Liver (tissue), 8 donors: ENCODE measurements at regions not wholly inside any gene's neighbourhood (a gene's known extent, or its start where the extent isn't known, plus 50 kb on each side); places are given as distances from the start of the nearest gene placed in this dataset.

Source experiments
- DNase-seq: peaks from one replicate; pipeline ENCODE4 v3.0.0-alpha.2; 2017; ENCODE audit warnings: low spot score
- H3K27ac ChIP-seq, 2 donors: one replicate each; pipeline ENCODE4 v1.7.0; 2013; ENCODE audit warnings: inconsistent platforms in 2 of 2, low read length in 2 of 2, control low read depth in 1 of 2, low read depth in 1 of 2, mild to moderate bottlenecking in 1 of 2
- H3K27me3 ChIP-seq, 4 donors: one replicate each; pipeline versions ENCODE4 v1.6.1 to v1.7.0; 2013; ENCODE audit warnings: low read length in 3 of 4, inconsistent platforms in 1 of 4, mild to moderate bottlenecking in 1 of 4, moderate library complexity in 1 of 4; ENCODE audit not compliant: control insufficient read depth in 4 of 4, insufficient read depth in 4 of 4
- H3K36me3 ChIP-seq, 4 donors: one replicate each; pipeline versions ENCODE4 v1.6.1 to v1.7.0; 2013; ENCODE audit warnings: low read length in 3 of 4, mild to moderate bottlenecking in 3 of 4, low read depth in 1 of 4, moderate library complexity in 1 of 4; ENCODE audit not compliant: control insufficient read depth in 4 of 4, insufficient read depth in 3 of 4
- H3K4me1 ChIP-seq, 4 donors: one replicate each; pipeline versions ENCODE4 v1.6.1 to v1.7.0; 2013; ENCODE audit warnings: low read length in 3 of 4, mild to moderate bottlenecking in 3 of 4, moderate library complexity in 1 of 4; ENCODE audit not compliant: control insufficient read depth in 4 of 4, insufficient read depth in 4 of 4
- H3K4me3 ChIP-seq, 3 donors: one replicate each; pipeline versions ENCODE4 v1.6.1 to v1.7.0; 2013; ENCODE audit warnings: low read length in 3 of 3, control low read depth in 1 of 3, low read depth in 1 of 3, mild to moderate bottlenecking in 1 of 3
- H3K9ac ChIP-seq, 2 donors: one replicate each; pipeline ENCODE4 v1.7.0; 2013; ENCODE audit warnings: low read length in 2 of 2, mild to moderate bottlenecking in 2 of 2, moderate library complexity in 2 of 2, control low read depth in 1 of 2, low read depth in 1 of 2
- H3K9me3 ChIP-seq, 4 donors: one replicate each; pipeline versions ENCODE4 v1.6.1 to v1.7.0; 2013; ENCODE audit warnings: low read length in 3 of 4; ENCODE audit not compliant: control insufficient read depth in 4 of 4
- EGR1 ChIP-seq, 2 donors: IDR thresholded peaks; 2 replicates each; pipeline ENCODE4 v1.6.1; 2016 to 2018; ENCODE audit warnings: antibody characterized with exemption in 2 of 2, low read depth in 2 of 2
- FOXA1 ChIP-seq: IDR thresholded peaks from 2 replicates; pipeline ENCODE4 v1.6.1; 2016; ENCODE audit warnings: antibody characterized with exemption
- FOXA2 ChIP-seq: IDR thresholded peaks from 2 replicates; pipeline ENCODE4 v1.6.1; 2016; ENCODE audit warnings: antibody characterized with exemption
- GABPA ChIP-seq, 2 donors: IDR thresholded peaks in 1 of 2; conservative IDR thresholded peaks in 1 of 2; 2 replicates each; pipeline ENCODE4 v1.6.1; 2016; ENCODE audit warnings: antibody characterized with exemption in 2 of 2, mild to moderate bottlenecking in 1 of 2, moderate library complexity in 1 of 2
- HNF4A ChIP-seq, 2 donors: conservative IDR thresholded peaks; 2 replicates each; pipeline ENCODE4 v1.6.1; 2016; ENCODE audit warnings: antibody characterized with exemption in 2 of 2, mild to moderate bottlenecking in 2 of 2
- HNF4G ChIP-seq: IDR thresholded peaks from 2 replicates; pipeline ENCODE4 v1.6.1; 2016; ENCODE audit warnings: antibody characterized with exemption
- JUND ChIP-seq, 2 donors: IDR thresholded peaks; 2 replicates each; pipeline ENCODE4 v1.6.1; 2016; ENCODE audit warnings: antibody characterized with exemption in 2 of 2
- RAD21 ChIP-seq, 2 donors: IDR thresholded peaks; 2 replicates each; pipeline ENCODE4 v1.6.1; 2016; ENCODE audit warnings: antibody characterized with exemption in 2 of 2, mild to moderate bottlenecking in 2 of 2
- RXRA ChIP-seq, 2 donors: IDR thresholded peaks; 2 replicates each; pipeline ENCODE4 v1.6.1; 2017 to 2018; ENCODE audit warnings: antibody characterized with exemption in 2 of 2, mild to moderate bottlenecking in 1 of 2
- SP1 ChIP-seq: IDR thresholded peaks from 2 replicates; pipeline ENCODE4 v1.6.1; 2018; ENCODE audit warnings: antibody characterized with exemption, mild to moderate bottlenecking
- TAF1 ChIP-seq: conservative IDR thresholded peaks from 2 replicates; pipeline ENCODE4 v1.6.1; 2016; ENCODE audit warnings: antibody characterized with exemption, mild to moderate bottlenecking
- YY1 ChIP-seq: IDR thresholded peaks from 2 replicates; pipeline ENCODE4 v1.6.1; 2016; ENCODE audit warnings: antibody characterized with exemption, mild to moderate bottlenecking
- WGBS: extraction: QIAGEN DNeasy Blood & Tissue Kit; methylation state at CpG from one replicate; pipeline ENCODE4 v1.1.7; 2013; 5-methylcytosine and 5-hydroxymethylcytosine counted together
- TF ChIP-seq, protein P1 (sequence below): fragments of 150-350 bp; IDR thresholded peaks from 2 replicates; pipeline ENCODE4 v1.5.1; 2017; ENCODE audit warnings: improper control_type of control experiment, low read depth, low read length; ENCODE audit not compliant: missing input control
- TF ChIP-seq, protein P2 (sequence below): IDR thresholded peaks from 2 replicates; pipeline ENCODE4 v1.6.1; 2016; ENCODE audit warnings: antibody characterized with exemption, mild to moderate bottlenecking
- TF ChIP-seq, protein P3 (sequence below): IDR thresholded peaks from 2 replicates; pipeline ENCODE4 v1.6.1; 2016; ENCODE audit warnings: antibody characterized with exemption
- donor health status: healthy.
- donor health status: healthy.
- donor health status: healthy.
- donor health status: healthy.
- donor health status: healthy.

DNA sequence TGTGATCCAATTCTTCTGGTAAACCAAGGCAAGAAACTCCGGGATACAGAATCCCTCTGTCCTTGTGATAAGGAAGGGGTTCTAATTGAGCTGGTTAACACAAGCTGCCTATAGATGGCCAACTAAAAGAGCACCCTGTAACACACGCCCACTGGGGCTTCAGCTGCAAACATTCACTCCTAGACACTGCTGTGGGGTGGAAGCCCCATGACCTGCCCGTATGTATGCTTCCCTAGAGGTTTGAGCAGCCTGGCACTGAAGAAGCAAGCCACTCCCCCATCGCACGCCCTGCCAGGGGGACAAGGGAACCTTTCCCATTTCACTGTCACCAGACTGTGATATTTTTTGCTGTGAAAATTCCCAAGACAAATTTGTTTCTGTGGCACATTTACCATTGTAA lies 516.9 kb upstream of the GOLIM4 start:
- Histone ChIP-seq H3K9ac (no peak overlapping the region), H3K27ac (no peak overlapping the region), H3K4me3 (no peak overlapping the region), H3K27me3 (peaks cover 0 to 3% (median 0%) of the 10 kb centered on the region in 4 donors), H3K9me3 (no peaks in the 10 kb centered on the region), H3K4me1 (no peaks in the 10 kb centered on the region), H3K36me3 (no peaks in the 10 kb centered on the region)
- TF ChIP-seq GABPA (IDR thresholded peaks at IDR 0.05 in 1 of 2, conservative IDR thresholded peaks at IDR 0.05 in 1 of 2) (no peak), HNF4A (conservative IDR thresholded peaks at IDR 0.05) (no peak), FOXA1 (no peak), TAF1 (no peak), EGR1 (IDR thresholded peaks at IDR 0.05; ENCODE audit: low read depth in 2 of 2) (no peak), JUND (IDR thresholded peaks at IDR 0.05) (no peak), RXRA (IDR thresholded peaks at IDR 0.05) (no peak), HNF4G (no peak), FOXA2 (no peak)
- TF ChIP-seq, protein P1, sequence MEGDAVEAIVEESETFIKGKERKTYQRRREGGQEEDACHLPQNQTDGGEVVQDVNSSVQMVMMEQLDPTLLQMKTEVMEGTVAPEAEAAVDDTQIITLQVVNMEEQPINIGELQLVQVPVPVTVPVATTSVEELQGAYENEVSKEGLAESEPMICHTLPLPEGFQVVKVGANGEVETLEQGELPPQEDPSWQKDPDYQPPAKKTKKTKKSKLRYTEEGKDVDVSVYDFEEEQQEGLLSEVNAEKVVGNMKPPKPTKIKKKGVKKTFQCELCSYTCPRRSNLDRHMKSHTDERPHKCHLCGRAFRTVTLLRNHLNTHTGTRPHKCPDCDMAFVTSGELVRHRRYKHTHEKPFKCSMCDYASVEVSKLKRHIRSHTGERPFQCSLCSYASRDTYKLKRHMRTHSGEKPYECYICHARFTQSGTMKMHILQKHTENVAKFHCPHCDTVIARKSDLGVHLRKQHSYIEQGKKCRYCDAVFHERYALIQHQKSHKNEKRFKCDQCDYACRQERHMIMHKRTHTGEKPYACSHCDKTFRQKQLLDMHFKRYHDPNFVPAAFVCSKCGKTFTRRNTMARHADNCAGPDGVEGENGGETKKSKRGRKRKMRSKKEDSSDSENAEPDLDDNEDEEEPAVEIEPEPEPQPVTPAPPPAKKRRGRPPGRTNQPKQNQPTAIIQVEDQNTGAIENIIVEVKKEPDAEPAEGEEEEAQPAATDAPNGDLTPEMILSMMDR = no peak
- TF ChIP-seq, protein P2, sequence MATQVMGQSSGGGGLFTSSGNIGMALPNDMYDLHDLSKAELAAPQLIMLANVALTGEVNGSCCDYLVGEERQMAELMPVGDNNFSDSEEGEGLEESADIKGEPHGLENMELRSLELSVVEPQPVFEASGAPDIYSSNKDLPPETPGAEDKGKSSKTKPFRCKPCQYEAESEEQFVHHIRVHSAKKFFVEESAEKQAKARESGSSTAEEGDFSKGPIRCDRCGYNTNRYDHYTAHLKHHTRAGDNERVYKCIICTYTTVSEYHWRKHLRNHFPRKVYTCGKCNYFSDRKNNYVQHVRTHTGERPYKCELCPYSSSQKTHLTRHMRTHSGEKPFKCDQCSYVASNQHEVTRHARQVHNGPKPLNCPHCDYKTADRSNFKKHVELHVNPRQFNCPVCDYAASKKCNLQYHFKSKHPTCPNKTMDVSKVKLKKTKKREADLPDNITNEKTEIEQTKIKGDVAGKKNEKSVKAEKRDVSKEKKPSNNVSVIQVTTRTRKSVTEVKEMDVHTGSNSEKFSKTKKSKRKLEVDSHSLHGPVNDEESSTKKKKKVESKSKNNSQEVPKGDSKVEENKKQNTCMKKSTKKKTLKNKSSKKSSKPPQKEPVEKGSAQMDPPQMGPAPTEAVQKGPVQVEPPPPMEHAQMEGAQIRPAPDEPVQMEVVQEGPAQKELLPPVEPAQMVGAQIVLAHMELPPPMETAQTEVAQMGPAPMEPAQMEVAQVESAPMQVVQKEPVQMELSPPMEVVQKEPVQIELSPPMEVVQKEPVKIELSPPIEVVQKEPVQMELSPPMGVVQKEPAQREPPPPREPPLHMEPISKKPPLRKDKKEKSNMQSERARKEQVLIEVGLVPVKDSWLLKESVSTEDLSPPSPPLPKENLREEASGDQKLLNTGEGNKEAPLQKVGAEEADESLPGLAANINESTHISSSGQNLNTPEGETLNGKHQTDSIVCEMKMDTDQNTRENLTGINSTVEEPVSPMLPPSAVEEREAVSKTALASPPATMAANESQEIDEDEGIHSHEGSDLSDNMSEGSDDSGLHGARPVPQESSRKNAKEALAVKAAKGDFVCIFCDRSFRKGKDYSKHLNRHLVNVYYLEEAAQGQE = no peak
- no peak for DNase-seq
- 82% methylated on average over 5 of the region's 5 CpGs for WGBS

DNA sequence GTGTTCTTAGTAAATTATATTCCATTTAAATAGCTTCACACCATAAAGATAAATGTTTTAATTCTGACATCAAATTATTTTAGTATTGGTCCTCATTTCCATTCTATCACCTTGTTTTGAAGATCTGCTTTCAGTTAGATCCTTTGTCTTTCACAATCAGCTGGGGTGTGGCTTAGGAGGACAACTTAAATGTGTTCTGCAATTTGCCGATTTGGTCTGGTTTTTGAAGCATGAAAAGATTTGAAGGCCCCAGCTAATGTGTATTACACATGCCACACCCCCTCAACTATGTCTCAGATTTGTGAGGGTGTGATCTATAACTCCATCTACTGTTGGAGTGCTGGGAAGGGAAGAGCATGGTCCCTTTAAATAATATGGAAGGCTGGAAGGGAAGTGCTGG lies 516.1 kb upstream of the GOLIM4 start:
- Histone ChIP-seq H3K27me3 (peaks cover 0 to 3% (median 0%) of the 10 kb centered on the region in 4 donors), H3K4me3 (no peak overlapping the region), H3K36me3 (no peaks in the 10 kb centered on the region), H3K4me1 (no peaks in the 10 kb centered on the region), H3K27ac (no peak overlapping the region), H3K9ac (no peak overlapping the region), H3K9me3 (no peaks in the 10 kb centered on the region)
- WGBS = 87% methylated on average over 1 of the region's 1 CpG
- no peak for TF ChIP-seq FOXA1
- TF ChIP-seq HNF4A (conservative IDR thresholded peaks at IDR 0.05) = no peak
- TF ChIP-seq SP1 = no peak
- TF ChIP-seq YY1 = no peak
- TF ChIP-seq, protein P3, sequence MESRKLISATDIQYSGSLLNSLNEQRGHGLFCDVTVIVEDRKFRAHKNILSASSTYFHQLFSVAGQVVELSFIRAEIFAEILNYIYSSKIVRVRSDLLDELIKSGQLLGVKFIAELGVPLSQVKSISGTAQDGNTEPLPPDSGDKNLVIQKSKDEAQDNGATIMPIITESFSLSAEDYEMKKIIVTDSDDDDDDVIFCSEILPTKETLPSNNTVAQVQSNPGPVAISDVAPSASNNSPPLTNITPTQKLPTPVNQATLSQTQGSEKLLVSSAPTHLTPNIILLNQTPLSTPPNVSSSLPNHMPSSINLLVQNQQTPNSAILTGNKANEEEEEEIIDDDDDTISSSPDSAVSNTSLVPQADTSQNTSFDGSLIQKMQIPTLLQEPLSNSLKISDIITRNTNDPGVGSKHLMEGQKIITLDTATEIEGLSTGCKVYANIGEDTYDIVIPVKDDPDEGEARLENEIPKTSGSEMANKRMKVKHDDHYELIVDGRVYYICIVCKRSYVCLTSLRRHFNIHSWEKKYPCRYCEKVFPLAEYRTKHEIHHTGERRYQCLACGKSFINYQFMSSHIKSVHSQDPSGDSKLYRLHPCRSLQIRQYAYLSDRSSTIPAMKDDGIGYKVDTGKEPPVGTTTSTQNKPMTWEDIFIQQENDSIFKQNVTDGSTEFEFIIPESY = no peak
- TF ChIP-seq RXRA (IDR thresholded peaks at IDR 0.05) = no peak
- TF ChIP-seq, protein P1 = no peak
- TF ChIP-seq, protein P2 = no peak
- TF ChIP-seq FOXA2 = no peak
- TF ChIP-seq RAD21 (IDR thresholded peaks at IDR 0.05) = no peak
- no peak for DNase-seq
